HEK293T (cell line): ENCODE measurements at regions not wholly inside any gene's neighbourhood (a gene's known extent, or its start where the extent isn't known, plus 50 kb on each side); places are given as distances from the start of the nearest gene placed in this dataset.

ENCODE experiments used
- CTCF ChIA-PET: fragments of 350-600 bp; formaldehyde crosslinking; extraction: SDS; loops from one replicate; lab custom pipeline; 2021; ENCODE audit warnings: antibody characterized with exemption, inconsistent platforms; lab: Yijun Ruan, JAX
- POLR2A ChIA-PET: fragments of 350-600 bp; formaldehyde crosslinking; extraction: SDS; loops from one replicate; lab custom pipeline; 2020; ENCODE audit warnings: antibody characterized with exemption, inconsistent platforms; lab: Yijun Ruan, JAX
- DNase-seq: peaks from one replicate; pipeline ENCODE4 v3.0.0; 2012; ENCODE audit warnings: mixed read lengths; ENCODE audit errors: extremely low spot score
- ARNT ChIP-seq: fragments of 450-650 bp; IDR thresholded peaks from 2 replicates; pipeline ENCODE4 v1.6.1; 2017; ENCODE audit warnings: mild to moderate bottlenecking
- BHLHE40 ChIP-seq: fragments of 450-650 bp; IDR thresholded peaks from 2 replicates; pipeline ENCODE4 v1.6.1; 2016; ENCODE audit warnings: mild to moderate bottlenecking, moderate library complexity, borderline replicate concordance
- CTBP1 ChIP-seq: fragments of 450-650 bp; IDR thresholded peaks from 2 replicates; pipeline ENCODE4 v1.6.1; 2016; ENCODE audit warnings: borderline replicate concordance
- ELF4 ChIP-seq: fragments of 450-650 bp; IDR thresholded peaks from 2 replicates; pipeline ENCODE4 v1.6.1; 2017; ENCODE audit warnings: antibody characterized with exemption
- FOXA1 ChIP-seq: fragments of 450-650 bp; IDR thresholded peaks from 2 replicates; pipeline ENCODE4 v1.6.1; 2016; ENCODE audit warnings: mild to moderate bottlenecking
- FOXK2 ChIP-seq: fragments of 450-650 bp; IDR thresholded peaks from 2 replicates; pipeline ENCODE4 v1.6.1; 2016; ENCODE audit warnings: mild to moderate bottlenecking
- FOXM1 ChIP-seq: fragments of 450-650 bp; IDR thresholded peaks from 2 replicates; pipeline ENCODE4 v1.6.1; 2017; ENCODE audit warnings: mild to moderate bottlenecking, borderline replicate concordance
- HDGF ChIP-seq: fragments of 450-650 bp; IDR thresholded peaks from 2 replicates; pipeline ENCODE4 v1.6.1; 2017; ENCODE audit warnings: antibody characterized with exemption, borderline replicate concordance
- L3MBTL2 ChIP-seq: fragments of 450-650 bp; conservative IDR thresholded peaks from 2 replicates; pipeline ENCODE4 v1.6.1; 2016; ENCODE audit warnings: mild to moderate bottlenecking
- LEF1 ChIP-seq: fragments of 450-650 bp; IDR thresholded peaks from 2 replicates; pipeline ENCODE4 v1.6.1; 2017; ENCODE audit warnings: mild to moderate bottlenecking, borderline replicate concordance
- NFRKB ChIP-seq: fragments of 450-650 bp; IDR thresholded peaks from 2 replicates; pipeline ENCODE4 v1.6.1; 2016; ENCODE audit warnings: mild to moderate bottlenecking, moderate library complexity
- SP1 ChIP-seq: fragments of 450-650 bp; IDR thresholded peaks from 2 replicates; pipeline ENCODE4 v1.6.1; 2017
- SUZ12 ChIP-seq: fragments of 450-650 bp; IDR thresholded peaks from 2 replicates; pipeline ENCODE4 v1.6.1; 2016; ENCODE audit warnings: mild to moderate bottlenecking
- TARDBP ChIP-seq: fragments of 450-650 bp; IDR thresholded peaks from 2 replicates; pipeline ENCODE4 v1.6.1; 2016
- ZNF384 ChIP-seq: fragments of 450-650 bp; IDR thresholded peaks from 2 replicates; pipeline ENCODE4 v1.6.1; 2016
- TF ChIP-seq, protein P1 (sequence below): fragments of 450-650 bp; IDR thresholded peaks from 2 replicates; pipeline ENCODE4 v1.6.1; 2016

DNA sequence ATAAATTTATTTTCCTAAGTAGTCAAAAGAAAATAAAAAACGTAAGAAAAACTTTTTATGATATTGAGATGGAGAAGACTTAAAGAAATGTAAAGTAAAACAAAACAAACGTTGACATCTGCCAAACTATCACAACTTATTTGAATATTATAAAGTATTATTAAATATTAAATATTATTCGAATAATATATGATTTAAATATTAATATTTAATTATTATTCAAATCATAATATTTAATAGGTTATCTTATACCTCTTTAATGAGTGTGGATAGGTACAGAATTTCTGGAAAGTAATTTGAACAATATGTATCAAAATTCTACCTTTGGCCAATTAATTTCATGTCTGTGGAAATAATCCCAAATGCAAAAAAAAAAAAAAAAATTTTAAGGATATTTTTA is 278.7 kb downstream of the RAD51AP2 start:
- TF ChIP-seq SP1 (no peak), ARNT (no peak), SUZ12 (no peak), TARDBP (no peak), ELF4 (no peak), HDGF (no peak), L3MBTL2 (no peak), FOXA1 (no peak)
- ChIA-PET POLR2A (no interaction called here), CTCF (no interaction called here)
- DNase-seq: no peak

DNA sequence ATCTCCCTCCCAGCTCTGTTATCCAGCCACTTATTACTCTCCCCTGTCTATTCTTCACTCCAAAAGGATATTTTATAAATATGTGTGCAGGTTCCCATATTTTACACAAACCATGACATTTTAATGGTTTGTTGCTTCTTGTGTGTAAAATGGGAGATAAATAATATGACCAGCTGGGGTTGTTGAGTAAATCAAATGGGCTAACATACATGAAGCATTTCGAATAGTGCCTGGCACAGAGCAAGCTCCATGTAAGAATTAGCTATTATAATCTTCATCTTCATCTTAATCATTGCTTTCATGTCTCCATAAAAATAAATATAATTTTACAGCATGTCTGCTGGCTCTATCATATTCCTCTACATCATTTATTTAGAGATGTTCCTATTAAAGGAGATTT is 283.1 kb downstream of the RAD51AP2 start:
- POLR2A ChIA-PET: no interaction called here
- CTCF ChIA-PET: no interaction called here
- TF ChIP-seq FOXK2 (no peak), LEF1 (no peak), CTBP1 (no peak), ARNT (no peak), FOXM1 (no peak), BHLHE40 (no peak), ELF4 (no peak), L3MBTL2 (no peak), SUZ12 (no peak), FOXA1 (no peak), HDGF (no peak), SP1 (no peak), NFRKB (no peak), ZNF384 (no peak), TARDBP (no peak)
- TF ChIP-seq, protein P1, sequence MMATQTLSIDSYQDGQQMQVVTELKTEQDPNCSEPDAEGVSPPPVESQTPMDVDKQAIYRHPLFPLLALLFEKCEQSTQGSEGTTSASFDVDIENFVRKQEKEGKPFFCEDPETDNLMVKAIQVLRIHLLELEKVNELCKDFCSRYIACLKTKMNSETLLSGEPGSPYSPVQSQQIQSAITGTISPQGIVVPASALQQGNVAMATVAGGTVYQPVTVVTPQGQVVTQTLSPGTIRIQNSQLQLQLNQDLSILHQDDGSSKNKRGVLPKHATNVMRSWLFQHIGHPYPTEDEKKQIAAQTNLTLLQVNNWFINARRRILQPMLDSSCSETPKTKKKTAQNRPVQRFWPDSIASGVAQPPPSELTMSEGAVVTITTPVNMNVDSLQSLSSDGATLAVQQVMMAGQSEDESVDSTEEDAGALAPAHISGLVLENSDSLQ: no peak
- DNase-seq: no peak

DNA sequence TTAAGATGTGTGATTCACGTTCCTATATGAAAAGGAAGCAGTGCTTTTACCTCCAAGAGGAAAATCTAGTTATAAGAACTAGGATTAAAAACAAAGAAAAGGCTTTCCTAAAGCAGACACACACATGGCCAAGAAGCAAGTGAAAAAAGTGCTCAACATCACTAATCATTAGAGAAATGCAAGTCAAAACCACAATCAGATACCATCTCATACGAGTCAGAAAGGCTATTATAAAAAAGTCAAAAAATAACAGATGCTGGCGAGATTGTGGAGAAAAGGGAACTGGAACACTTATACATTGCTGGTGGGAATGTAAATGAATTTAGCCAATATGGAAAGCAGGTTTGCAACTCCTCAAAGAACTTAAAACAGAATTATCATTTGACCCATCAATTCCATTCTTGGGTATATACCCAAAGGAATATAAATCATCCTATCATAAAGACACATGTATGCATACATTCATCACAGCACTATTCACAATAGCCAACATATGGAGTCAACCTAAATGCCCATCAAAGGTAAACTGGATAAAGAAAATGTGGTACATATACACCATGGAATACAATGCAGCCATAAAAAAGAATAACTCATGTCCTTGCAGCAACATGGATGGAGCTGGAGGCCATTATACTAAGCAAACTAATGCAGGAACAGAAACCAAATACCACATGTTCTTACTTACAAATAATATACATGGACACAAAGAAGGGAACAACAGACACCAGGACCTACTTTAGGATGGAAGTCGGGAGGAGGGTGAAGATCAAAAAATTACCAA is 285.3 kb downstream of the RAD51AP2 start:
- CTCF ChIA-PET: no interaction called here
- DNase-seq: no peak
- POLR2A ChIA-PET: no interaction called here

DNA sequence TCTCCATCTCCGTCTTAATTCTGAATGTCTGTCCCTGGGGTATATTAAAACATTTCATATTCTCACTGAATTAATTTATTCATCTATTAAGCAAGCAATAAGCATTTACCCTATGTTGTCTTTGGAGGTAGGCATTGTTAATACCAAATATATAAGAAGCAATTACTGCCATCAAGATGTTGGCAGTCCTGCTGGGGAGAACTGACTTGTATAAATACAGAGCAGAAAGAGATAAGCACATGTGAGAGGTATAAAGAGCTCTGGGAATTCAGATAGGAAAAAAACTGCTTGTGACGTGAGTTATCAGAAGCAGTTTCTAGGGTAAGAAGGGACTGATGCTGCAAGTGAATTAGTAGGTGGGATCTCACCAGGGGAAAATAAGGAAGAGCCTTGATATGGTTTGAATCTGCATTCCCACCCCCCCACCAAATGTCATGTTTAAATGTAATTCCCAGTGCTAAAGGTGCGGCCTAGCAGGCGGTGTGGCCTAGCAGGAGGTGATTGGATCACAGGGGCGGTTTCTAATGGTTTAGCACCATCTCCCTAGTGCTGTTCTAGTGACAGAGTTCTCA is 286.8 kb downstream of the RAD51AP2 start:
- DNase-seq: no peak
- ChIA-PET POLR2A (no interaction called here), CTCF (no interaction called here)
- TF ChIP-seq ARNT (no peak), FOXA1 (no peak), LEF1 (no peak), TARDBP (no peak), L3MBTL2 (no peak), ELF4 (no peak), HDGF (no peak), ZNF384 (no peak), SUZ12 (no peak), FOXK2 (no peak), BHLHE40 (no peak), SP1 (no peak)
- TF ChIP-seq, protein P1: no peak

More for the DNA sequence above, 285.3 kb downstream of the RAD51AP2 start:
- no peak for TF ChIP-seq NFRKB
- no peak for TF ChIP-seq FOXK2
- no peak for TF ChIP-seq LEF1
- TF ChIP-seq CTBP1: no peak
- no peak for TF ChIP-seq FOXM1
- TF ChIP-seq ARNT: no peak
- no peak for TF ChIP-seq SUZ12
- no peak for TF ChIP-seq L3MBTL2
- no peak for TF ChIP-seq HDGF
- TF ChIP-seq TARDBP: no peak
- no peak for TF ChIP-seq BHLHE40
- no peak for TF ChIP-seq ELF4
- no peak for TF ChIP-seq SP1

DNA sequence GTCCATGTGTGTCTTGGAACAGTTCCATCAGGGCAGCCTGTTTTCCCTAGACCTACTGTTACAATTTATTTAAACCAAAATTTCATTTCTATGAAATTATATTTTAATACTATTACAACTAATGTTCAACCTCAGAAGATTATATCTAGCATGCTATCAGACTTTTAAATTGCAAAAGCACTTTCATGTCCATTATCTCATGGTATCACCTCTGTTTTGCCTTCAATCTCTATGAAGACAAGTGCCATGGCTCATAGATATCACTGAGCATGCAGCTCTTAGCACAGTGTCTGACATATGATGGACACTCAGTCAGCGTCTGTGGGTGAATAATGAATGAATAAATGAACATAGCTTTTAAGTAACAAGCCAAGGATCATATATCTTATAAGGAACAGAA is 288.8 kb downstream of the RAD51AP2 start:
- TF ChIP-seq L3MBTL2 (no peak), CTBP1 (no peak), SUZ12 (no peak), LEF1 (no peak), SP1 (no peak), ZNF384 (no peak)
- ChIA-PET POLR2A (no interaction called here), CTCF (no interaction called here)
- no peak for DNase-seq

DNA sequence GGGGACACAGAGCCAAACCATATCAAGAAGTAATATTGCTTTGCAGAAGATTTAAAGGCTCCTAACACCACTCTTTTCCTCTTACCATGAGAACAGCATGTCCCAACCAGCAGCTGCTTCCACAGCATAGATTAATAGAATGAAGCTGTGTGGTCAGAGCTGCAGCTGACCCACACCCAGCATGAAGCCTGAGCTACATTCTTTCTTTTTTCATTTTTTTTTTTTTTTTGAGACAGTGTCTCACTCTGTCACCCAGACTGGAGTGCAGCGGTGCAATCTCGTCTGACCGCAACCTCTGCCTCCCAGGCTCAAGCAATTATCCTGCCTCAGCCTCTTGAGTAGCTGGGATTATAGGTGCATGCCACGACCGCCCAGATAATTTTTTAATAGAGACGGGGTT is 289.8 kb downstream of the RAD51AP2 start:
- no peak for DNase-seq
- TF ChIP-seq BHLHE40: no peak
- CTCF ChIA-PET: no interaction called here
- POLR2A ChIA-PET: no interaction called here

DNA sequence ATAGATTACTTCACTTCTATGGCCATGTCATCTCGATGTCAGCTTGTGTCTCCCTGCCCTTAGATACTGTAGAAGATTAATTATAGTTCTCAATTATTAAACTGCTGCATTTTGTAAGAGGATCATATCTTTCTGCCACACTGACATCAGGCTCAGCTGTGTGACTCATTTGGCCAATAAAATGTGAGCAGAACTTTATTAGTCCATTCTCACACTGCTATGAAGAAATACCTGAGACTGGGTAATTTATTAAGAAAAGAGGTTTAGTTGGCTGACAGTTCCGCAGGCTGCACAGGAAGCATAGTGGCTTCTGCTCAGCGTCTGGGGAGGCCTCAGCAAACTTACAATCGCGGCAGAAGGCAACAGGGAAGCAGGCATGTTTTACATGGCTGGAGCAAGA is 290.4 kb downstream of the RAD51AP2 start:
- POLR2A ChIA-PET: no interaction called here
- DNase-seq: no peak
- CTCF ChIA-PET: no interaction called here

More for the DNA sequence above, 290.4 kb downstream of the RAD51AP2 start:
- TF ChIP-seq, protein P1: no peak
- no peak for TF ChIP-seq TARDBP
- TF ChIP-seq FOXM1: no peak
- no peak for TF ChIP-seq ARNT
- no peak for TF ChIP-seq L3MBTL2
- no peak for TF ChIP-seq FOXA1
- no peak for TF ChIP-seq FOXK2
- no peak for TF ChIP-seq CTBP1
- TF ChIP-seq LEF1: no peak
- TF ChIP-seq ZNF384: no peak
- TF ChIP-seq SP1: no peak
- no peak for TF ChIP-seq ELF4
- TF ChIP-seq SUZ12: no peak
- no peak for TF ChIP-seq BHLHE40
- no peak for TF ChIP-seq HDGF
- TF ChIP-seq NFRKB: no peak
